ENCODE measurements at regions not wholly inside any gene's neighbourhood (a gene's known extent, or its start where the extent isn't known, plus 50 kb on each side); places are given as distances from the start of the nearest gene placed in this dataset.

GRCh38 chr6:105867277-105867676 lies 218.9 kb upstream of the PRDM1 start:
- no peak for TF ChIP-seq NFIC (IDR thresholded peaks at IDR 0.05; ENCODE audit: borderline replicate concordance)
- TF ChIP-seq, protein P1, sequence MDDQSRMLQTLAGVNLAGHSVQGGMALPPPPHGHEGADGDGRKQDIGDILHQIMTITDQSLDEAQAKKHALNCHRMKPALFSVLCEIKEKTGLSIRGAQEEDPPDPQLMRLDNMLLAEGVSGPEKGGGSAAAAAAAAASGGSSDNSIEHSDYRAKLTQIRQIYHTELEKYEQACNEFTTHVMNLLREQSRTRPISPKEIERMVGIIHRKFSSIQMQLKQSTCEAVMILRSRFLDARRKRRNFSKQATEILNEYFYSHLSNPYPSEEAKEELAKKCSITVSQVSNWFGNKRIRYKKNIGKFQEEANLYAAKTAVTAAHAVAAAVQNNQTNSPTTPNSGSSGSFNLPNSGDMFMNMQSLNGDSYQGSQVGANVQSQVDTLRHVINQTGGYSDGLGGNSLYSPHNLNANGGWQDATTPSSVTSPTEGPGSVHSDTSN (IDR thresholded peaks at IDR 0.05), result no peak
- no peak for TF ChIP-seq RAD21 (IDR thresholded peaks at IDR 0.05; ENCODE audit: low read length)
- TF ChIP-seq RCOR1 (IDR thresholded peaks at IDR 0.05; ENCODE audit: low read length), result no peak
- TF ChIP-seq CTCF (IDR thresholded peaks at IDR 0.05), result no peak
- TF ChIP-seq TAF1 (IDR thresholded peaks at IDR 0.05; ENCODE audit: borderline replicate concordance, low read depth, low read length), result no peak
- TF ChIP-seq, protein P2, sequence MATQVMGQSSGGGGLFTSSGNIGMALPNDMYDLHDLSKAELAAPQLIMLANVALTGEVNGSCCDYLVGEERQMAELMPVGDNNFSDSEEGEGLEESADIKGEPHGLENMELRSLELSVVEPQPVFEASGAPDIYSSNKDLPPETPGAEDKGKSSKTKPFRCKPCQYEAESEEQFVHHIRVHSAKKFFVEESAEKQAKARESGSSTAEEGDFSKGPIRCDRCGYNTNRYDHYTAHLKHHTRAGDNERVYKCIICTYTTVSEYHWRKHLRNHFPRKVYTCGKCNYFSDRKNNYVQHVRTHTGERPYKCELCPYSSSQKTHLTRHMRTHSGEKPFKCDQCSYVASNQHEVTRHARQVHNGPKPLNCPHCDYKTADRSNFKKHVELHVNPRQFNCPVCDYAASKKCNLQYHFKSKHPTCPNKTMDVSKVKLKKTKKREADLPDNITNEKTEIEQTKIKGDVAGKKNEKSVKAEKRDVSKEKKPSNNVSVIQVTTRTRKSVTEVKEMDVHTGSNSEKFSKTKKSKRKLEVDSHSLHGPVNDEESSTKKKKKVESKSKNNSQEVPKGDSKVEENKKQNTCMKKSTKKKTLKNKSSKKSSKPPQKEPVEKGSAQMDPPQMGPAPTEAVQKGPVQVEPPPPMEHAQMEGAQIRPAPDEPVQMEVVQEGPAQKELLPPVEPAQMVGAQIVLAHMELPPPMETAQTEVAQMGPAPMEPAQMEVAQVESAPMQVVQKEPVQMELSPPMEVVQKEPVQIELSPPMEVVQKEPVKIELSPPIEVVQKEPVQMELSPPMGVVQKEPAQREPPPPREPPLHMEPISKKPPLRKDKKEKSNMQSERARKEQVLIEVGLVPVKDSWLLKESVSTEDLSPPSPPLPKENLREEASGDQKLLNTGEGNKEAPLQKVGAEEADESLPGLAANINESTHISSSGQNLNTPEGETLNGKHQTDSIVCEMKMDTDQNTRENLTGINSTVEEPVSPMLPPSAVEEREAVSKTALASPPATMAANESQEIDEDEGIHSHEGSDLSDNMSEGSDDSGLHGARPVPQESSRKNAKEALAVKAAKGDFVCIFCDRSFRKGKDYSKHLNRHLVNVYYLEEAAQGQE (IDR thresholded peaks at IDR 0.05; ENCODE audit: low read depth, low read length), result no peak
- no peak for TF ChIP-seq POLR2AphosphoS5 (IDR thresholded peaks at IDR 0.05; ENCODE audit: low read depth, low read length)
- no peak for TF ChIP-seq JUND (IDR thresholded peaks at IDR 0.05)
- TF ChIP-seq RXRA (IDR thresholded peaks at IDR 0.05; ENCODE audit: borderline replicate concordance, low read depth), result no peak
- TF ChIP-seq MEF2A (IDR thresholded peaks at IDR 0.05; ENCODE audit: borderline replicate concordance, low read depth), result no peak
- TF ChIP-seq YY1 (IDR thresholded peaks at IDR 0.05; ENCODE audit: low read depth), result no peak
- TF ChIP-seq USF2 (IDR thresholded peaks at IDR 0.05; ENCODE audit: borderline replicate concordance, low read depth, low read length), result no peak
- no peak for TF ChIP-seq NRF1 (IDR thresholded peaks at IDR 0.05; ENCODE audit: low read depth, low read length)
- TF ChIP-seq IRF3 (IDR thresholded peaks at IDR 0.05; ENCODE audit: low read depth, low read length), result no peak
- no peak for DNase-seq
- ChIA-PET CTCF (no interaction called here), POLR2A (no interaction called here)
- Histone ChIP-seq H3K9me3 (no peaks in the 10 kb centered on the region), H3K36me3 (replicated peaks in 1 of 2; ENCODE audit: control insufficient read depth in 1 of 2, insufficient read depth in 2 of 2, low read length in 1 of 2) (no peaks in the 10 kb centered on the region), H3F3A (replicated peaks; ENCODE audit: insufficient read depth) (no peaks in the 10 kb centered on the region), H3K4me1 (ENCODE audit: control insufficient read depth in 1 of 2, insufficient read depth in 2 of 2, low read depth in 1 of 2, low read length in 1 of 2) (no peaks in the 10 kb centered on the region), H4K20me1 (ENCODE audit: insufficient read depth) (no peaks in the 10 kb centered on the region), H3K79me2 (ENCODE audit: insufficient read depth) (no peaks in the 10 kb centered on the region), H3K4me3 (ENCODE audit: low read depth in 2 of 2, low read length in 1 of 2) (no peak overlapping the region), H2AFZ (ENCODE audit: low read depth) (no peak overlapping the region), H3K9me2 (no peaks in the 10 kb centered on the region), H3K4me2 (no peak overlapping the region), H3K27ac (ENCODE audit: low read depth in 2 of 2, low read length in 1 of 2) (no peak overlapping the region), H3K27me3 (ENCODE audit: insufficient read depth) (no peaks in the 10 kb centered on the region), H3K9ac (no peak overlapping the region)
- 61% methylated on average over 5 of the region's 5 CpGs for WGBS (ENCODE audit: low lambda C conversion rate)
